ENCODE measurements at regions not wholly inside any gene's neighbourhood (a gene's known extent, or its start where the extent isn't known, plus 50 kb on each side); places are given as distances from the start of the nearest gene placed in this dataset.

- TF ChIP-seq POLR2A (IDR thresholded peaks at IDR 0.05) (no peak), CTCF (IDR thresholded peaks at IDR 0.05) (no peak)
These were observed 99.8 kb downstream of the GPR65 start for GRCh38 chr14:88104710-88105109.

Data from heart left ventricle (tissue), 13 donors.